AG10803 (cell line): ENCODE measurements at regions not wholly inside any gene's neighbourhood (a gene's known extent, or its start where the extent isn't known, plus 50 kb on each side); places are given as distances from the start of the nearest gene placed in this dataset.

Experiments used
- DNase-seq: peaks from one replicate; pipeline ENCODE4 v3.0.0; 2010; ENCODE audit warnings: low read depth
- H3K4me3 ChIP-seq: 2 replicates; pipeline ENCODE4 v1.5.1; 2011; ENCODE audit warnings: mild to moderate bottlenecking, low read length, control low read depth
- TF ChIP-seq, protein P1 (sequence below): conservative IDR thresholded peaks from 2 replicates; pipeline ENCODE4 v1.5.1; 2011; ENCODE audit warnings: mild to moderate bottlenecking, low read length, control low read depth, inconsistent platforms

DNA sequence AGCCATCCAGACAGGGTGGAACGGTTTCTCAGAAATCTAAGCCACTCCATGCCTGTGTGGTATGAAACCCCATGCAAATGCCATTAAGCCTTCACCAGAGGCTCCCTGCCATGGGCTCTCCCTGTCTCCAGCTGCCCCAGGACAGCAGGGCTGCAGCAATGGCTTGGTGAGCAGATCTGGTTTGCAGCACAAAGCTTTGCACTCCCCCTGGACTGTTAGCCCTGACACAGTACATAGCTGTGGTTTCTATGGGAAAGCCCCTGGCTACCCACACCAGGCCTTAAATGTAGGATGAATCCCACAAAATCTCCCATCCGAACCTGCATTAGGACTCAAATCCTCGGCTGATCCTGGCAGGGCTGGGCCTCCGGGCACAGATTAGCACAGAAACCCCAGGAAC lies 291.6 kb downstream of the TNS1 start:
- H3K4me3 ChIP-seq, result no peak overlapping the region
- TF ChIP-seq, protein P1, sequence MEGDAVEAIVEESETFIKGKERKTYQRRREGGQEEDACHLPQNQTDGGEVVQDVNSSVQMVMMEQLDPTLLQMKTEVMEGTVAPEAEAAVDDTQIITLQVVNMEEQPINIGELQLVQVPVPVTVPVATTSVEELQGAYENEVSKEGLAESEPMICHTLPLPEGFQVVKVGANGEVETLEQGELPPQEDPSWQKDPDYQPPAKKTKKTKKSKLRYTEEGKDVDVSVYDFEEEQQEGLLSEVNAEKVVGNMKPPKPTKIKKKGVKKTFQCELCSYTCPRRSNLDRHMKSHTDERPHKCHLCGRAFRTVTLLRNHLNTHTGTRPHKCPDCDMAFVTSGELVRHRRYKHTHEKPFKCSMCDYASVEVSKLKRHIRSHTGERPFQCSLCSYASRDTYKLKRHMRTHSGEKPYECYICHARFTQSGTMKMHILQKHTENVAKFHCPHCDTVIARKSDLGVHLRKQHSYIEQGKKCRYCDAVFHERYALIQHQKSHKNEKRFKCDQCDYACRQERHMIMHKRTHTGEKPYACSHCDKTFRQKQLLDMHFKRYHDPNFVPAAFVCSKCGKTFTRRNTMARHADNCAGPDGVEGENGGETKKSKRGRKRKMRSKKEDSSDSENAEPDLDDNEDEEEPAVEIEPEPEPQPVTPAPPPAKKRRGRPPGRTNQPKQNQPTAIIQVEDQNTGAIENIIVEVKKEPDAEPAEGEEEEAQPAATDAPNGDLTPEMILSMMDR, result no peak
- DNase-seq, result peak; percentile 82

DNA sequence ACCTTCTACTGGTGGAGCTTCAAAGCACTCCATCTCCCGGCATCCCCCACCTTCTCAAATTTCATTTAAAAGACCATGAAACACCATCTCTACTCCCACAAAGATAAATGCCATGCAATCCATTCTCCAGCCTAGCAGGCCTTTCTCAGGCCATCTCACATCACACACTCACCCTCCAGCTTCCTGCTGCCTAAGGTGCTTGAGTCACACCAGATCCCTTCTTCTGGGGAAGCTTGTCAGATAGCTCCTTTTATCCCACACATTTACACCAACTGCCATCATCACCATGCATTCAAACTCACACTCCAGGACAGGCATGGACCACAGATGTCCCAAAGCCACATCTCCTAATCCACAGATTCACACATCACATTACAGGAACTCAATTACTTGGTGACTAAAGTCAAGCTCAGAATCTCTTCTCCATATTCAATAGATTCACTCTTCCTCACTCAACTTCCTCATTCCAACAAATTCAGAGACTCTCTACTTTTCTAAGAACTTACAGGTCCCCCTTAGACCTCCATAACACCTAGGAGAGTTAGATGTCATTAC lies 292.5 kb downstream of the TNS1 start:
- H3K4me3 ChIP-seq, result no peak overlapping the region
- peak; percentile 91 for DNase-seq
- TF ChIP-seq, protein P1, result no peak

DNA sequence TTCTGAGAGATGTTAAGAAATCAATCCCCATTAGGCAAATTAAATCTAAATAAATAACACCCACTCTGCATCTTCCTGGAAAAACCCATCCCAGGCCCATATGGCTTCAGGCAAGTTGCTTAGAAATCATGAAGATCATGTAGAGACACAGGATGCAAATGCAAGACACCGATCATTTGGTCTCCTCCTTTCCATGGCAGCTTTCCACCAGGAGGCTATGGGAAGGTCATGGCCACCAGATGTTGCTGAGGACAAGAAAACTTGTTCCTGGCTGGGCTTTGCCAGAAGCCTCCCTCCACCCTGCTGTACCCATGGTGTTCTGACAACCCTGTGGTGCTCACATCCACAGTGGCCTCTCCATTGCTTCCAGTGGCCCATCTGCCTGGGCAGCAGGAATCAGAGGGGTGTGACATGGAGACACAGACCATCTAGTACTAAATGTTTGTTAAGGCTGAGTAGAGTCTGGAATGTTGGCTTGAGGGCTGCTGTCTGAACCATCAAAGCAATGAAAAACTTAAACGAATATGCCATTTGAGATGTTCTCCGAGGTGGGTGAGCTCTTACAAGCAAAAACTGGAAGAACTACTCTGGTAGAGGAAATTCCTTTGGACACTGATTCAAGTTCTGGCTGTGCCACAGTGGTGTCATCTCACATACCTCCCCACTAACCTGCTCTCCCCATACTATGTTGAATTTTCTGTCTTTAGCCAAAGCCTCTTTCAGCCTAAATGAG lies 293.2 kb downstream of the TNS1 start:
- H3K4me3 ChIP-seq, result no peak overlapping the region
- TF ChIP-seq, protein P1, result no peak
- DNase-seq, result peak; percentile 84

DNA sequence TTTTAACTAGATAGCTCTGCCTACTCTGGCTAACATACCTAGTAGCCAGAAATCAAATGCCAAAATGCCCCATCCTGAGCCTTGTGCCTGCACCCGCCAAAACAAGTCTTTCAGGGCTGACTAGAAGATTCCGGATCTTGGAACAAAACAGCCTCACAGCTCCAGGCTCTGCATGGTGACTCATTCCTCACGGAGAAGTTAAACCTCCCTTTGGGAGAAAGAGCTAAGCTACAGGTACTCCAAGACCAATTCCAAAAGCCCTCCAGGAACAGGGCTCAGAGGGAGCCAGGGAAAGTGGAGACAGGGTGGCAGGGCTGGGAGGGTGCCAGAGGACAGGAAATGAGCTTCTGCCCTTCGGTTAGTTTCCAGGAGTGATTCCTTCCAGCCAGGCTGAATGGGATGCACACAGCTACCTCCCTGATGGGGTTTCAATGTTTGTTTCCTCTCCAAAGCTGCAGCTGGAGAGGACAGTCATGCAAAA lies 295.6 kb downstream of the TNS1 start:
- H3K4me3 ChIP-seq, result no peak overlapping the region
- DNase-seq, result peak; percentile 62
- TF ChIP-seq, protein P1, result no peak

DNA sequence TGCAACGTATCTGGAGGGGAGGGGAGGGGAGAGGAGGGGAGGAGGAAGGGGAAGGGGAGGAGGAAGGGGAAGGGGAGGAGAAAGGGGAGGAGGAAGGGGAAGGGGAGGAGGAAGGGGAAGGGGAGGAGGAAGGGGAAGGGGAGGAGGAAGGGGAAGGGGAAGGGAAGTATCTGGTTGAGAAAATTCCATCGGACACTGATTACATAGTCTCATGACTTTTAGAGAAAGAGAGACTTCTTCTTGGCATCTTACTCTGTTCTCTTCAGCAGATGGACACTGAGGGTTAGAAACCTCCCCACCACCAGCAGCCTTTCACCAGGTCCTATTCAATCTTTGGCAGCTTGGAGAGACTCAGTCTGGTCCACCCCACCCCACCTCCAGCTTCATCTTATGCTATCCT lies 296.3 kb downstream of the TNS1 start:
- DNase-seq, result no peak
- TF ChIP-seq, protein P1, result no peak

DNA sequence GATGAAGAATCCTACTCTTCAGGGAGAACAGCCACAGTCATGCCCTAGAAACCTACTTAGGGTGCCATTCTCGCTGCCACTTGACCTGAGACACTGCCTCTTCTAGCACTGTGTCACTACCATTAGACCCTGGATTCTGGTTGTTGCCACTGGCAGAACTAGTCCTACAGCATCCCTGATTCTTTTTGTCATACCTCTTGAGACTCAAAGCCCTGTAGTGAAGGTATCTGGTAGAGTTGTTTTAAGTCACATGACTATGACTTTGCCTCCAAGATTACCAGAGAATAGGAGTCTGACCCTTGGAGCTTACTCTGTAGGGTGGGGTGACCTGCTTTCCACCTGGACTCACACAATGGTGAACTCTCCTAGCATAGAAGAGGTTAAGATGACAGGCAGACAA lies 296.7 kb downstream of the TNS1 start:
- no peak overlapping the region for H3K4me3 ChIP-seq
- no peak for DNase-seq
- TF ChIP-seq, protein P1, result no peak

More for the DNA sequence above, 296.3 kb downstream of the TNS1 start:
- H3K4me3 ChIP-seq, result no peak overlapping the region

DNA sequence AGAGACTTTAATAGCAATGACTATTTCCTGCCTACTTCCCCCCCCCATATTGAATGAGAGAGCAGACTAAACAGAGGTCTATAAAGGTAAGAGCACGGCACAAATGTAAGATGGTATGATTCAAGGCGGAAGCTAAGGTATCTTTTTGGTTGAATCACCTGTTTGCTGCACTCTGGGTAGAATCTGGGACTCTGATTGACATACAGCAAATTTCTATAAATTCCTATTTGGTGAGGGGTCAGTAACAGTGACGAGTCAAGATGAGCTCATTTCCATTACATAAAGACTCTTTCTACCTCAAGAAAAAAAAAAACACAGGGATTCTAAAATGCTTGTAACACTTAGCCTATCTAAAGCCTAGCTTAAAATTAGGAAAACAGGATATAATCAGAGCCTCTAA lies 297.3 kb downstream of the TNS1 start:
- TF ChIP-seq, protein P1, result no peak
- no peak for DNase-seq
- H3K4me3 ChIP-seq, result no peak overlapping the region
